Ascending aorta (tissue), 2 donors: ENCODE measurements at regions not wholly inside any gene's neighbourhood (a gene's known extent, or its start where the extent isn't known, plus 50 kb on each side); places are given as distances from the start of the nearest gene placed in this dataset.

Source experiments
- DNase-seq, 2 donors: peaks; one replicate each; pipeline ENCODE4 v3.0.0-alpha.2; 2019; ENCODE audit warnings: low spot score in 2 of 2
- H3K27ac ChIP-seq, 2 donors: fragments of 200-600 bp; sonication (generic); one replicate each; pipeline ENCODE4 v1.5.1; 2016 to 2017; ENCODE audit warnings: mild to moderate bottlenecking in 1 of 2
- H3K27me3 ChIP-seq: fragments of 200-600 bp; sonication (generic); one replicate; pipeline ENCODE4 v1.5.1; 2017
- H3K36me3 ChIP-seq, 2 donors: fragments of 200-600 bp; sonication (generic); one replicate each; pipeline ENCODE4 v1.5.1; 2016
- H3K4me1 ChIP-seq, 2 donors: fragments of 200-600 bp; sonication (generic); one replicate each; pipeline ENCODE4 v1.5.1; 2016 to 2017; ENCODE audit warnings: mild to moderate bottlenecking in 1 of 2
- H3K4me3 ChIP-seq, 2 donors: fragments of 200-600 bp; sonication (generic); one replicate each; pipeline ENCODE4 v1.5.1; 2016 to 2017; ENCODE audit warnings: mild to moderate bottlenecking in 1 of 2
- H3K9me3 ChIP-seq, 2 donors: fragments of 200-600 bp; sonication (generic); one replicate each; pipeline ENCODE4 v1.5.1; 2016
- CTCF ChIP-seq, 3 experiments: fragments of 200-600 bp in 2 of 3; fragments of 450-650 bp in 1 of 3; sonication (generic) in 2 of 3; IDR thresholded peaks; one replicate each; pipeline ENCODE4 v1.5.1; 2016 to 2019; ENCODE audit warnings: antibody characterized with exemption in 3 of 3, mild to moderate bottlenecking in 1 of 3, moderate library complexity in 1 of 3
- intact Hi-C: fragments of 100-400 bp; cut with DNase I; formaldehyde crosslinking; loops from one replicate; pipeline ENCODE4 v1.15.1; 2023

- no peak overlapping the region for H3K27ac ChIP-seq
- H3K36me3 ChIP-seq, result no peaks in the 10 kb centered on the region
- intact Hi-C loops, result no loop called here
- H3K9me3 ChIP-seq, result no peaks in the 10 kb centered on the region
- H3K4me1 ChIP-seq, result no peaks in the 10 kb centered on the region
- DNase-seq, result no peak
- no peak overlapping the region for H3K4me3 ChIP-seq
- TF ChIP-seq CTCF (IDR thresholded peaks at IDR 0.05), result no peak
- H3K27me3 ChIP-seq, result no peaks in the 10 kb centered on the region
Measured at GRCh38 chr1:55352811-55353180, 137.6 kb upstream of the USP24 start.

GRCh38 chr1:55352080-55352810 lies 137.1 kb upstream of the USP24 start:
- H3K4me1 ChIP-seq, result no peaks in the 10 kb centered on the region
- no peak for DNase-seq
- intact Hi-C loops, result no loop called here
- no peaks in the 10 kb centered on the region for H3K9me3 ChIP-seq
- H3K27ac ChIP-seq, result no peak overlapping the region
- H3K4me3 ChIP-seq, result no peak overlapping the region
- TF ChIP-seq CTCF (IDR thresholded peaks at IDR 0.05), result no peak
- no peaks in the 10 kb centered on the region for H3K36me3 ChIP-seq
- no peaks in the 10 kb centered on the region for H3K27me3 ChIP-seq

- no peak overlapping the region for H3K4me3 ChIP-seq
- H3K9me3 ChIP-seq, result no peaks in the 10 kb centered on the region
- no peak for DNase-seq
- TF ChIP-seq CTCF (IDR thresholded peaks at IDR 0.05), result no peak
- intact Hi-C loops, result no loop called here
- H3K27me3 ChIP-seq, result no peaks in the 10 kb centered on the region
- no peaks in the 10 kb centered on the region for H3K4me1 ChIP-seq
- no peak overlapping the region for H3K27ac ChIP-seq
- H3K36me3 ChIP-seq, result no peaks in the 10 kb centered on the region
Measured at GRCh38 chr1:55348356-55348755, 133.2 kb upstream of the USP24 start.

GRCh38 chr1:55347866-55348265 lies 132.7 kb upstream of the USP24 start:
- Histone ChIP-seq H3K9me3 (no peaks in the 10 kb centered on the region), H3K36me3 (no peaks in the 10 kb centered on the region), H3K4me1 (no peaks in the 10 kb centered on the region), H3K27ac (no peak overlapping the region), H3K27me3 (no peaks in the 10 kb centered on the region), H3K4me3 (no peak overlapping the region)
- TF ChIP-seq CTCF (IDR thresholded peaks at IDR 0.05), result no peak
- no peak for DNase-seq
- intact Hi-C loops, result no loop called here

GRCh38 chr1:55347041-55347440 lies 131.9 kb upstream of the USP24 start:
- no peak overlapping the region for H3K27ac ChIP-seq
- H3K27me3 ChIP-seq, result no peaks in the 10 kb centered on the region
- no peak overlapping the region for H3K4me3 ChIP-seq
- no peak for TF ChIP-seq CTCF (IDR thresholded peaks at IDR 0.05)
- intact Hi-C loops, result no loop called here
- DNase-seq, result no peak
- no peaks in the 10 kb centered on the region for H3K4me1 ChIP-seq
- no peaks in the 10 kb centered on the region for H3K36me3 ChIP-seq
- no peaks in the 10 kb centered on the region for H3K9me3 ChIP-seq

GRCh38 chr1:55346586-55346985 lies 131.4 kb upstream of the USP24 start:
- Histone ChIP-seq H3K4me1 (no peaks in the 10 kb centered on the region), H3K4me3 (no peak overlapping the region), H3K27me3 (no peaks in the 10 kb centered on the region), H3K9me3 (no peaks in the 10 kb centered on the region), H3K36me3 (no peaks in the 10 kb centered on the region), H3K27ac (no peak overlapping the region)
- no peak for DNase-seq
- intact Hi-C loops, result no loop called here
- TF ChIP-seq CTCF (IDR thresholded peaks at IDR 0.05), result no peak
